ENCODE measurements at regions not wholly inside any gene's neighbourhood (a gene's known extent, or its start where the extent isn't known, plus 50 kb on each side); places are given as distances from the start of the nearest gene placed in this dataset.

DNA sequence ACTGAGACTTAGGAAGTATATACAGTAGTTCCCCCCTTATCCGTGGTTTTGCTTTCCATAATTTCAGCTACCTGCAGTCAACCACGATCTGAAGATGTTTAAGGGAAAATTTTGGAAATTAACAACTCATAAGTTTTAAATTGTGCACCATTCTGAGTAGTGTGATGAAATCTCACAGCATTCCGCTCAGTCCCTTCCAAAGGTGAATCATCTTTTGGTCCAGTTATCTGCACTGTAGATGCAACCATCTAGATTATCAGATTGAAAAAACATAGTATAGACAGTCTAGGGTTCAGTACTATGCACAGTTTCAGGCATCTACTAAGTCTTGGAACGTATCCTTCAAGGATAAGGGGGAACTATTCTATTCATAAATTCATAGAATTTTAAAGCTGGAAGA lies 109.0 kb downstream of the ANXA3 start:
- DNase-seq (no peak), FAIRE-seq (no peak)
- no peaks in the 10 kb centered on the region for H3K9me3 ChIP-seq (ENCODE audit: control insufficient read depth in 2 of 3, insufficient read depth in 1 of 3, low read length in 3 of 3)
- peaks cover 0 to 4% (median 3%) of the 10 kb centered on the region in 3 donors for H3K4me1 ChIP-seq (ENCODE audit: control insufficient read depth in 2 of 3, insufficient read depth in 2 of 3, low read depth in 1 of 3, low read length in 3 of 3)
- no peak overlapping the region for H3K27ac ChIP-seq (ENCODE audit: low read depth in 2 of 2, low read length in 2 of 2)
- no peaks in the 10 kb centered on the region for H3K27me3 ChIP-seq (ENCODE audit: control insufficient read depth, insufficient read depth, low read length)
- H3K36me3 ChIP-seq (ENCODE audit: control insufficient read depth in 2 of 3, insufficient read depth in 3 of 3, low read length in 3 of 3), result no peaks in the 10 kb centered on the region
- intact Hi-C loops (cut with DNase I), result no loop called here
- TF ChIP-seq, protein P1, sequence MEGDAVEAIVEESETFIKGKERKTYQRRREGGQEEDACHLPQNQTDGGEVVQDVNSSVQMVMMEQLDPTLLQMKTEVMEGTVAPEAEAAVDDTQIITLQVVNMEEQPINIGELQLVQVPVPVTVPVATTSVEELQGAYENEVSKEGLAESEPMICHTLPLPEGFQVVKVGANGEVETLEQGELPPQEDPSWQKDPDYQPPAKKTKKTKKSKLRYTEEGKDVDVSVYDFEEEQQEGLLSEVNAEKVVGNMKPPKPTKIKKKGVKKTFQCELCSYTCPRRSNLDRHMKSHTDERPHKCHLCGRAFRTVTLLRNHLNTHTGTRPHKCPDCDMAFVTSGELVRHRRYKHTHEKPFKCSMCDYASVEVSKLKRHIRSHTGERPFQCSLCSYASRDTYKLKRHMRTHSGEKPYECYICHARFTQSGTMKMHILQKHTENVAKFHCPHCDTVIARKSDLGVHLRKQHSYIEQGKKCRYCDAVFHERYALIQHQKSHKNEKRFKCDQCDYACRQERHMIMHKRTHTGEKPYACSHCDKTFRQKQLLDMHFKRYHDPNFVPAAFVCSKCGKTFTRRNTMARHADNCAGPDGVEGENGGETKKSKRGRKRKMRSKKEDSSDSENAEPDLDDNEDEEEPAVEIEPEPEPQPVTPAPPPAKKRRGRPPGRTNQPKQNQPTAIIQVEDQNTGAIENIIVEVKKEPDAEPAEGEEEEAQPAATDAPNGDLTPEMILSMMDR (IDR thresholded peaks at IDR 0.05; ENCODE audit: borderline replicate concordance, extremely low read depth, insufficient read depth), result no peak
- H3K9ac ChIP-seq (ENCODE audit: low read length in 3 of 3), result no peak overlapping the region
- no peak overlapping the region for H3K4me3 ChIP-seq (ENCODE audit: low read length in 3 of 3)

DNA sequence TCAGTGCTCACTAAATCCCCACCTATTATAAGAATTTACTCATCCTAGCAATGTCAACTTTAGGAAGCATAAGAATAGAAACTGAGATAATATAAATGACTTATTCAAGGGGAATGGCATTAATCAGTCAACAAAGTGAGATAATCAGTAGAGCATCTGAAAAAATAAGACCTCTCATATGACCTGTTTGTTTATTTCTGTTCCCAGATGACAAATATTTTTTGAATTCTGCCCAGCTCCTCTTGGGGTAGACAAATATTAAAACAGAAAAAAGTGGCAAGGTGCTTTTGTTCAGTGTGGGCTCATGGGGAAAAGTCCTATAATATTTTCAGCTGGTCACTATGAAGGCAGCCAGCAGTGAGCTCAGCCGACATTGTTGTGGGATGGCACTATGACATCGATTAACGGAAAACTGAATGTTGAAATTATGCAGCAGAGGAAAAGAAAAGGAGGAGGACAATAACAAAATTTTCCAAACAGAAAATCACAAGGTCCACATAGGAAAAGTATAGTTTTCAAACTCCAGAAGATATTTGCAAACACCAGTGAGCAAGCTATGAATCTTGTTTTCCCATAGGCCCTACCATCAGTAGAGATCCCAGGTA lies 109.6 kb downstream of the ANXA3 start:
- Histone ChIP-seq H3K27ac (ENCODE audit: low read depth in 2 of 2, low read length in 2 of 2) (peak overlapping the region in 1 of 2 donors; percentile 63), H3K4me3 (ENCODE audit: low read length in 3 of 3) (no peak overlapping the region), H3K9me3 (ENCODE audit: control insufficient read depth in 2 of 3, insufficient read depth in 1 of 3, low read length in 3 of 3) (no peaks in the 10 kb centered on the region), H3K27me3 (ENCODE audit: control insufficient read depth, insufficient read depth, low read length) (no peaks in the 10 kb centered on the region), H3K4me1 (ENCODE audit: control insufficient read depth in 2 of 3, insufficient read depth in 2 of 3, low read depth in 1 of 3, low read length in 3 of 3) (peaks cover 0 to 4% (median 3%) of the 10 kb centered on the region in 3 donors), H3K9ac (ENCODE audit: low read length in 3 of 3) (no peak overlapping the region), H3K36me3 (ENCODE audit: control insufficient read depth in 2 of 3, insufficient read depth in 3 of 3, low read length in 3 of 3) (no peaks in the 10 kb centered on the region)
- TF ChIP-seq, protein P1 (IDR thresholded peaks at IDR 0.05; ENCODE audit: borderline replicate concordance, extremely low read depth, insufficient read depth), result no peak
- DNase-seq (no peak), FAIRE-seq (no peak)
- intact Hi-C loops (cut with DNase I), result no loop called here

DNA sequence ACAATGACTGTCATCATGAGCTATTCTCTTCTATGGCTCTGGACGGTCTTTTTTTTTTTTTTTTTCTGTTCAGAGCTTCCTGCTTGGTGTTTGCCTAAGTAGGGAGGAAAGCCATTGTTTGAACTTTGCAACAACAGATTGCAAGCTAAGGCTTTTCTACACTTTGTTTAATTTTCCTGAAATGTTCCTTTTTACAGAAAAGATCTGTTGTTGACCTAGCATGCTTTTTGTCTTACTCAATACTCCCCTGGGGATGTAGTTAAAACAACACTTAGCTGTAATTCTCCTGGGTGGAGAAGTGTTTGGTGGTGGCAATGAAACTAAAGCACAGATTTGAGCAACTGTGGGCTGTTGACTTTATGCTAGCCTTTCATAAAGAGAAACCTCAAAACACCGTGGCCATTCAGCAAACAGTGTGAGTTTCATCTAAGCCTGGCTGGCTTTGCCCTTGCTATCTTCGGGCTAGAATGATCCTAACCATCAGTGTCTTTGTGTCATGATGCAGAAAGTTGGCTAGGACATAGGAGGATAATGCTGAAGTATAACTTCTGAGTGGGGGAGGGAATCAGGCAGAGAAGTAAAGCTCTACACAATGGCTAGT lies 110.5 kb downstream of the ANXA3 start:
- H3K9me3 ChIP-seq (ENCODE audit: control insufficient read depth in 2 of 3, insufficient read depth in 1 of 3, low read length in 3 of 3), result no peaks in the 10 kb centered on the region
- TF ChIP-seq, protein P1 (IDR thresholded peaks at IDR 0.05; ENCODE audit: borderline replicate concordance, extremely low read depth, insufficient read depth), result no peak
- FAIRE-seq, result no peak
- peak in 1 of 5 donors; percentile 23 for DNase-seq
- no peak overlapping the region for H3K9ac ChIP-seq (ENCODE audit: low read length in 3 of 3)
- no peaks in the 10 kb centered on the region for H3K36me3 ChIP-seq (ENCODE audit: control insufficient read depth in 2 of 3, insufficient read depth in 3 of 3, low read length in 3 of 3)
- intact Hi-C loops (cut with DNase I), result no loop called here
- H3K27ac ChIP-seq (ENCODE audit: low read depth in 2 of 2, low read length in 2 of 2), result peak overlapping the region in 1 of 2 donors; percentile 63
- H3K4me3 ChIP-seq (ENCODE audit: low read length in 3 of 3), result peak overlapping the region in 1 of 3 donors; percentile 24
- peaks cover 0 to 4% (median 3%) of the 10 kb centered on the region in 3 donors for H3K4me1 ChIP-seq (ENCODE audit: control insufficient read depth in 2 of 3, insufficient read depth in 2 of 3, low read depth in 1 of 3, low read length in 3 of 3)
- H3K27me3 ChIP-seq (ENCODE audit: control insufficient read depth, insufficient read depth, low read length), result no peaks in the 10 kb centered on the region
